NCI-H2107 (cell line): ENCODE measurements at regions not wholly inside any gene's neighbourhood (a gene's known extent, or its start where the extent isn't known, plus 50 kb on each side); places are given as distances from the start of the nearest gene placed in this dataset.

ENCODE experiments used
- DNase-seq: peaks from one replicate; lab custom pipeline; 2025; lab: John Stamatoyannopoulos, UW

DNA sequence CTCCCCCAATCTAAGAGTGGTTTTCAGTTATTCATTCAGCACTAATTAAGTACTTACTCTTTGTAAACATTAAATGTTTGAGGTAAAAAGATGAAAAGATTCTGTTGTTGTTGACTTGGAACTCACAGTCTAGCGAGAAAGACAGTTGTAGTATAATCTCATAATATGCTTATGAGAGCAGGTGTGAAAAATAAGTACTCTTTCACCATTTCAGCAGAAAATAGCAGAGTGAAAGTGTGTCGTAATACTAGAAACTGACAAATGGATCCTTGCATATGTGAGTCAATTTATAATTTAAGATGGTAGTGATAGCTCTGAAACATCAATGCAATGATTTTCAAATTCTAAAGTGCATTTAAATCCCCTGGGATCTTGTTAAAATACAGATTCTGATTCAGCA, 618.8 kb upstream of the CCDC54 start:
- DNase-seq: no peak

DNA sequence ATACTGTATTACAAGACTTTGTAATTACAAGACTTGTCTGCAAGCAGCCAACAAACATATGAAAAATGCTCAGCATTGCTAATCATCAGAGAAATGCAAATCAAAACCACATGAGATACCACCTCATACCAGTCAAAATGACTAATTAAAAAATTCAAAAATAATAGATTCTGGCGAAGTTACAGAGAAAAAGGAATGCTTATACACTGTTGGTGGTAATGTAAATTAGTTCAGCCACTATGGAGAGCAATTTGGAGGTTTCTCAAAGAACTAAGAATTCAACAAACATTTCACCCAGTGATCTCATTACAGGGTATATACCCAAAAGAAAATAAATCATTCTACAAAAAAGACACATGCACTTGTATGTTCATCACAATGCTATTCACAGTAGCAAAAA, 617.5 kb upstream of the CCDC54 start:
- no peak for DNase-seq

DNA sequence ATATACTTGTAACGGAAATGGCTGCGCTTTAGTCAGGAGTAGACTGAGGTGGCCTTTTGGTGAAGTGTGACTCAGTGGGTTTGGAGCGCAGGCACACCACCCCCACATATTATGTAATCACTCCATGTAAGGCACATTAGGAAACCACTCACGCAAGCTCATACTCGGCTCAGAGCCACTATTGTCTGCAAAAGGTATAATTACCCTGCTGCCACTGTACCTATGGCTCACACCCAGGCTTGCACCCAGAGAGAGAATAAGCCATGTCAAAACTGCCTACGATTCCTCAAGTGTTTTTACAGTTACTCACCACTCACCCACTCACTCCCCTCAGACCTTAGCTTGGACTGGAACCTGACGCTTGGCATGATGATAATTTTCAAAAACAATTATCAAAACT, 611.9 kb upstream of the CCDC54 start:
- no peak for DNase-seq

DNA sequence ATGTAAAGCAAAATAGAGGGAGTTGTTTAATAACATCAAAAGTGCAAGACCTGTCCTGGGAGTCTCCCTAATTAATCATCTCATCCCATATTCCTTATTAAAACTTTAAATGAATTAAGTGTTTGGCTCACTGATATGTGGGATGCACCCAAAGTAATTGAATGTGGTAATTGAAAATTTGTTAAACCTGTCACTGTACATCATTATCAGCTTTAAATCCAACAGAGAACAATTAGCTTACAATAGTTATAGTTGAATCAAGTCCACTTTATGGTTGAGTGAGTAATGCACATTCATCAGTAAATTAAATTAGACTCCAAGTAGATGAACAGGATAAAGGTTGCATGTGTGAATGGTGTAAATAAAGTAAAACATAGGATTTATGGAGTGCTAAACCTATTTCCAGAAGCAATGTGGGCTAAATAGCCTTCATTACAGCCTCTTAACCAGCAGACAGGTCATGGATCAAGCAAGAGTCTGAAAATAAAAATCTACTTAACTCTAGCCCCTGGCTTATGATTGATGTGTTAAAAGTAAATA, 608.2 kb upstream of the CCDC54 start:
- no peak for DNase-seq

DNA sequence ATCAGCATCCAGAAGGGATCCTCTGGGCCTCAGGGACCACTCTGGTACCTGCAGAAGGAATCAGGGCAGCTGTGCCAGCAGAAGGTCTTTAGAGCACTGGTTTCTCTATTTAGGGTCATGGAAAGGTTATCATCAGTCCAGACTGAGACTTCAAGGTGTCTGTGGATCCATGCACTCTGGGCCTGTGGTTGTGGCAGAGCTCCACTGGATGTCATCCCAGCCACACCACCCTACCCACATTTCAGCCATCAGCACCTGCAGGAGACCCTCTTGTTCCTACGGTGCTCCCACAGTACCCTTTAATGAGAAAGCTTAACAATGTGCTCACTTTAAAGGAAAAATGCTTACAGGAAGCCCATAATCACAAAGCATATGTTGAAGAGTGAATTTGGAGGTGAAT, 603.4 kb upstream of the CCDC54 start:
- DNase-seq: no peak

DNA sequence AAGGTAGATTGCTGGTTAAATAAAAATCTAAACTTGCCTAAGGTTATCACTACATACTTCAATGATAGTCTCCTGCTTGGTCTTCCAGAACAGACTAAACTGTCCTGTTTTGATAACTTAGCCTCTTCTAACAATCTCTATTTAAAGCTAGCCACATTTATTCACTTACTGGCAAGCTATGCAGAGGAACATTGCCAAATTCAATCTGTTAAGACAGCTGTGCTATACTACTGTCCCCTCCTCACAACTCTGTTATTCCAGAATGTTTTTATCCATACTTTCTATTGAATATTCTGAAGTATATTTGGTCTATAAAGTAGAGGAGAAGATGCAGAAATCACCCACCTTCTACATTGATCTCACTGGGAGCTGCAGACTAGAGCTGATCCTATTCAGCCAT, 594.0 kb upstream of the CCDC54 start:
- DNase-seq: no peak

DNA sequence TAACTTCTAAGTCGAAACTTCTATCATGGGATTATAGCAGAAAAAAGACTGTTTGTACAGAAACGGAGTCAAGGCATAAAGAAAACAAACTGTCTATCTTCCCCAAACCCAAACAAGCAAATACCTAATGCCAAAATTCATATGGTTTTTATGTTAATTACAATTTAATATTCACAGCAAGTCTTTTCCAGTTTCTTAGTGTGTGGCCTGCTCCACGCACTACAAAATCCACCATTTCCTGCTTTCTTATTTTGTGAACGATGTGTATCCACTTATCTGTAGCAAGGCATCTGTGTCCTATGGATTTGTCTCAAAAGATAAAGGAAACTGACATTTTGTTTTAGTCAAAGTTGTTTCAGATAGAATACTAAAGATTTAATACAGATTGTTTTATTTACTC, 588.0 kb upstream of the CCDC54 start:
- no peak for DNase-seq

DNA sequence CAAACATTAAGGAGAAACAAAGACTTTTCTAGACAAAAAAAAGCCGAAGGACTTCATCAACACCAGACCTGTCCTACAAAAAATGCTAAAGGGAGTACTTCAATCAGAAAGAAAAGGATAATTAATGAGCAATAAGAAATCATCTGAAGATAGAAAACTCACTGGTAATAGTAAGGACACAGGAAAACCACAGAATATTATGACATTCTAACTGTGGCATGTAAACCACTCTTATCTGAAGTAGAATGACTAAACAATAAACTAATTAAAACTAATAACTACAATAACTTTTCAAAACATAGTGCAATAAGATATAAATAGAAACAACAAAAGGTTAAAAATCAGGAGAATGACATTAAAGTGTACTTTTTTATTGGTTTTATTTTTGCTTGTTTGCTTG, 584.5 kb upstream of the CCDC54 start:
- no peak for DNase-seq

DNA sequence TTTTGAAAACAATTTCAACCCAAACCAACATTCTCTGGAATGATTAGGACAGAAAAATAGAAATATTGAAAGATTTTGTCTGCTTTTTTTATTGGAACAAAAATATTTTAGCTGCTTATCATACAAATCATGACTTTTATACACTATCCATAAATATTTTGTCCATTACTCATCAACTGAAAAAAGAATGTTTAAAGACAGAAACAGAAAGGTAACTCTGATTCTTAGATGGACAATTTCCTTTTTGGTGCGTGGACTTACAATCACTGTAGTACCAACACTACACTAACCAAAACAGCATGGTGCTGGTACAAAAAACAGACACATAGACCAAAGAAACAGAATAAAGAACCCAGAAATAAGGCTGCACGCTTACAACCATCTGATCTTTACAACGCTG, 582.8 kb upstream of the CCDC54 start:
- DNase-seq: no peak

DNA sequence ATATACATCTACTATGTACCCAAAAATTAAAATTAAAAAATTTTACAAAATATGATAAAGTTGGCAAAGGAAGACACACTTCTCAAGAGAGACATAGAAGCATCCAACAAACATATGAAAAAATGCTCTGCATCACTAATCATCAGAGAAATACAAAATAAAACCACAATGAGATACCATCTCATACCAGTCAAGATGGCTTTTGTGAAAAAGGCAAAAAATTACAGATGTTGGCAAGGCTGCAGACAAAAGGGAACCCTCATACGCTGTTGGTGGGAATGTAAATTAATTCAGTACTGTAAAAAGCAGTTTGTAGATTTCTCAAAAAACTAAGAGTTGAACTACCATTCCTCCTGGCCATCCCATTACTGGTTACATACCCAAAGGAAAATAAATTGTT, 581.7 kb upstream of the CCDC54 start:
- DNase-seq: no peak

DNA sequence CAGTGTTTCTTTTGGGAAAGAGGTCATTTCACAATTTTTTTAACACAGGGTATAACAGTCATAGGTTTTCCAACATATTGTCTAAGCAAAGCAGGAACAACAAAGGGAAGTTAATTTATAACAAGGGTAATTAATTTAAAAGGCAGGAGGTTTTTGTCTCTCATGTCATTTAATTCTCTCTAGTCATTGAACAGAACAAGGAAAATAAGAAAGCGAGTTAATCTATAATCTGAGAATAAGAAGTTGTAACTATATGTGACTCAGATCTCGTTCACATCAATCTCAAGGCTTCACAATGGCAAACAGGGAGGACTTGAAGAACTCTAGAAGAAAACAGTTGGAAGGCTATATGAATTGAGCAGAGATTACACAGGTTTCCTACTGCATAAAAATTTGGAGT, 579.8 kb upstream of the CCDC54 start:
- DNase-seq: no peak

DNA sequence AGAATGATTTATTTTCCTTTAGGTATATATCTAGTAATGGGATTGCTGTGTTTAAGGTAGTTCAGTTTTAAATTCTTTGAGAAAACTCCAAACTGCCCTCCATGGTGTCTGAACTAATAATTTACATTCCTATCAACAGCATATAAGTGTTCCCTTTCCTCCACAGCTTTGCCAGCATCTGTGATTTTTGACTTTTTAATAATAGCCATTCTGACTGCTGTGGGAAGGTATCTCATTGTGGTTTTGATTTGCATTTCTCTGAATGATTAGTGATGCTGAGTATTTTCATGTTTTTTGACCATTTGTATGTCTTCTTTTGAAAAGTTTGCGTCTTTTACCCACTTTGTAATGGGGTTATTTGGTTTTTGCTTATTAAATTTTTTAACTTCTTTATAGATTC, 571.6 kb upstream of the CCDC54 start:
- no peak for DNase-seq

DNA sequence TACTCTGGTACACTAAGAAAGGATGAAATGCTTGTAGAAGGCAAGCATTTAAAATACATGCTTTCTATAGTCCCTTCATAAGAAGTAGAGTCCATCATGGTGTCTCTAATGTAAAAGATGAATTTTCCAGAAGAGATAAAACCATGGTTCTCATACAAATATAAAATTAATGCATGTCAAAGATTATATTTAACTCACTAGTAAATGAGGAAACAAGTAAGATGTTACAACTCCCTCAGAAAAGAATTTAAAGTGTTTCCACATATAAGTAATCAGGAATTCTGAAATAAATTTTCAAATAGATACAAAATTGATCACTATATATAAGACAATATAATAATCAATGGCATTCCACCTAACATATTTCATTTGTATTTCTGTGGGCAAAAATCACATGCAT, 570.3 kb upstream of the CCDC54 start:
- no peak for DNase-seq

DNA sequence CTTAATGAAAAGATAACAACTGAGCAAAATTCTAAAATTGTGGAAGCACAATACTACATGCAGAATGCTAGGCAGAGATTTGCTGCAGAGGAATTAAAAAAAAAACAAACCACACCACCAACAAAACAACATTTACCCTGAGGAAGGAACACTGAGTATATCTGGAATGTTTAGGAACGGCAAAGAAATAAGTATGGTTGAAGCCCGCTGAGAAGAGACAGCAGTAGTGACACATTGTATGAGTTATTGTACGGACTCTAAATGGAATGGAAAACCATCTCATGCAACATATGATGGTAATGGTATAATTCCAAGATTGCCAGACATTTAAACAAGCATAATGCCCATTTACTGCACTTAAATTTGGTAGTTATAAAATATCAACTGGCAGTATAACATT, 568.2 kb upstream of the CCDC54 start:
- no peak for DNase-seq

DNA sequence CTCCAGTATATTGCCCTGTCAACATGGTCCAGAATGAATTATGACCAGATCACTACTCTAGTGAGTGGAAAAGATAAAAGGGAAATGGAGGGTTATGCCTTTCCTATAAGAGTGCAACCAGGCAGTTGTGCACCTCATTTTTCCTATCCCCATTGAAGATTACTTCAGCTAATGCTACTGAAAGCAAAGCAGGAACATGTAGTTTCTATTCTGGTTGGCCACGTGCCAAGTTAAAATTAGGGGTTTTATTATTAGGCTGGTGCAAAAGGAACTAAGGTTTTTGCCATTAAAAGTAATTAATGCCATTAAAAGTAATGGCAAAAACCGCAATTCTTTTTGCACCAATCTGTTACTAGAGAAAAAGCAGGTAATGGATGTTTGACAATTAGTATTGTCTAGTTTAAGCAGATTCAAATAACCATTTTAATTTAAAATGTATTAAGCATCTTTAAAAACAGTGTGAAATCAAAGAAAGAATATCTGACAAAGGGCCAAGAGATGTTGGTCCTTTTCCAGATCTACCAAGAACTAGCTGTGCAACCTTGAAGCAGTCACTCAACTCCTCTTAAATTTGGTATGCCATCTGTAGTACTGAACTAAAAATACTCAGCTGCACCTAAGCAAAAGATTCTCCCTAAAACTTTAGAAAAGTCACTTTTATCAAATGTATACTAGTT, 567.5 kb upstream of the CCDC54 start:
- no peak for DNase-seq

DNA sequence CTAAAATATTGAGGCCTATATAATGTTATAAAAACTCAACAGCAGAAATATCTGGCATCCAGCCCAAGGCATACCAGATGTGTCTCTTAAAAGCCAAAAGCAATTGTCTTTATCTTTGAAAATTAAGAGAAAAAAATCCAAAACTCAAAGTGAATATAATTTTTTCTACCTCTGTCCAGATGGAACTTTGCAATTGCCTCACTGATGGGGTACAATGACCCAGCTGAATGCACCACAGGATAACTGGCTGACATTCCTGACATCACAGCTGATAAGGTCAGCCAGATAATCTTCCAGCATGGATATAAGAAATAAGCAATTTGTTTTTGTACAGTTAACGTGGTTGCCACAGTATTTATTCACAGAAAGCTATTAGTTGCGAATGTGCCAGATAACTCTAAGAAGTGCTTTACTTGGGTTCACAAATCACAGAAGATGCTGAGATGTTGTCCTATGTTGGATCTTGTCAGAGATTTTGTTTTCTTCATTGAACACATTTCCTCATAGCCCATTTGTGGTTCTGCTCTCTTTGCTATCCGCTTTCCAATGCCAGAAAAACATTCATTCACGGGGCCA, 566.9 kb upstream of the CCDC54 start:
- no peak for DNase-seq

DNA sequence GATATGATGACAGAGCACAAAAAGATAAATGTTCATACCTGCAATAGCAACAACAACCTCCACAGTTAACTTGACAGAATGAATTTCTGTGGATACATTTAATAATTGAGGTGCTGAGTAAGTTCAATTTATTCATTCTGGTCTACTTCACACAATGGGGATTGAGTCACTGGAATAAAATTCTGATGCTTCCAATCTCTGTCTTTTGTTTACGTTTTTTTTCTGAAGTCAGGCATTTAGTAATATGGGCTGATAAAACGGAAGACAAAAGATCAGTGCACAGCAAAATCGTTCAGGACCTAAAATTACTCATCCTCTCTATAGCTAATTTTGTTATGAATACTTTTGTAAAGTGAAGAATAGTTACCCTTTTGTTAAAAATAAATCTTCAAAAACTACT, 565.9 kb upstream of the CCDC54 start:
- no peak for DNase-seq

DNA sequence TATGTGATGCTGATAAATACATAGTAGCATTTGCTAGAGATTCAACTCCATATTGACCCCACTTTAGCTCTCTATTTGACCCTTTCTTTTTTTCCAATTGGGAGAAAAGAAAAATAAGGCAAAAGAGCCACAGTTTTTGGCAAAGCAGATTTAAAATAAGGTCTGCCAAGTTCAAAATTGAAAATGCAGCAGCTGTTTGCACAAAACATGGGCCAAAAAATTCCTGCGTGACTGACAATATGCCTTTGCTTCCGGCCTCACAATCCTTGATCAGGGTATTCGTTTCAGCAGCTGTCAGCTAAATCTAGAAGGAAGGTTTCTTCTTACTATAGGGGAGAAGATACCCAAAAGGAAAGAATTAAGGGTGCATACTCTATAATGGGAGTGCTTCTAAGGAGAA, 563.5 kb upstream of the CCDC54 start:
- no peak for DNase-seq

DNA sequence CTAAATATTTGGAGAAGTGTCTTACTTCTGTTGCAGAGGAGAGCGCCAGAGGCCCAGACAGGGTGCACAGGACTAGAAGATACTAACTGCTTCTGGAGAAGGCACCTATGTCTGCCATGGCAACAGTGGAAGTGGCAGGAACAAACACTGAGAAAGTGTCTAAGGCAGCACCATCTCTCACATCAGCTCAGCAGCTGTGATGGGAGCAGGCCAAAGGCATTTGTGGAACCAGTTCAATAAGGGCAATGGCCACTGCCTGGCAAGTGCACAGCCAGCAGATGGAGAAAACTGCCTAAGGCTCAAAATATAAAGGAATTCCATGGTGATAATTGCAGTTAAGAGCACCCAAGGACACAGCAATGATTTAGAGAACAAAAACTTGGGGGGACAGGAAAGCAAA, 563.0 kb upstream of the CCDC54 start:
- no peak for DNase-seq

DNA sequence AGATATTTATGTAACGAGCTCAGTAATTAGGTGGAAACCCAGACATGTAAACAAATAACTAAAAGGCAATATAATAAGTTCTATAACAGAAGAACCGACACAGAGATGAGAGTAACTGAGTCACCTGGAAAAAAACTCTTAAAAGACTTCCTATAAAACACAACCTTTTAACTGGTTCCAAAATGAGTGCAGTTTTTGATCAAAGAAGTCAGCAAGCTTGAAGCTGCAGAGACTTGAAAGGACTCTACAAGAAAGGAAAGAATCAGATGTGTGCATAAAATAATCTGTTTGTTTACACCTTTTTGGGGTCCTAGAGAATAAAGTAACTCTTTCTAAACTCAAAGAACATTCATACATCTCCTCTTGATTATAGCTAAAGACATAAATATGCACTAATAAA, 560.4 kb upstream of the CCDC54 start:
- DNase-seq: no peak

DNA sequence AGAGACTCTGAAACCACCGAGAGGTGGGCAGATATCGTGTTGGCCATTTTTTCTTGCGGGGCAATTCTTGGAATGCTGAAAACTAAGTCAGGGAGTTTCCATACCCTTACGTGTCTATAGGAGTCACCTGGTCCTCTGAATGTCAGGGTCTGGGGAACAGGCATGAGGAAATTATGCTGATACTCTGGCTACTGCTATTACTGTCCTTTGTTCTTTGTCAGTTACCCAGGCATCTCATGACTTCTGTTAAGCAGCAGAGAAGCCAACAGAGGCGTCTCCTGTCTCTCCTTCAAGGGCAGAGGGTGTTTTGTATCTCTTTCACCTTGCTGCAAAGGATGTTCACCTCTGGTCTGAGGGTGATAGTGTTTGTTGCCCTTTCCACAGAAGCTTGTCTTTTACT, 559.5 kb upstream of the CCDC54 start:
- no peak for DNase-seq

DNA sequence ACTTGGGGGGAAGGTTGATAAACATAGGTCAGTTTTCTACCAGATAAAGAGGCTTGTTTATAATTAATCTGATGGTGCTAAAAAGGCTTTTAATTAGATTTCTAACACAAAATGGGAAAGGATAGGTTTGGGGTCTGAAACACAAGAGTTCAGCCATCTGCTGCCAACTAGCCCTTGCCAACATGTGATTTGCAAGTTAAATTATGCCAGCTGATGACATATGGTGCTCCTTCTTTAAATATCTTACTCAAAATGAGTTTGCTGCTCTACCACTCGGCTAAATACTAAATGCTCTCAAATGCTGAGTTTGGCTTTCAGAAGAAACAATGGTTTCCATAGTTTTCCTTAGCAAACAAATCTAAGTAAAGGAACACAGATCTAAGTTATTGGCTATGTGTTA, 557.8 kb upstream of the CCDC54 start:
- DNase-seq: no peak

DNA sequence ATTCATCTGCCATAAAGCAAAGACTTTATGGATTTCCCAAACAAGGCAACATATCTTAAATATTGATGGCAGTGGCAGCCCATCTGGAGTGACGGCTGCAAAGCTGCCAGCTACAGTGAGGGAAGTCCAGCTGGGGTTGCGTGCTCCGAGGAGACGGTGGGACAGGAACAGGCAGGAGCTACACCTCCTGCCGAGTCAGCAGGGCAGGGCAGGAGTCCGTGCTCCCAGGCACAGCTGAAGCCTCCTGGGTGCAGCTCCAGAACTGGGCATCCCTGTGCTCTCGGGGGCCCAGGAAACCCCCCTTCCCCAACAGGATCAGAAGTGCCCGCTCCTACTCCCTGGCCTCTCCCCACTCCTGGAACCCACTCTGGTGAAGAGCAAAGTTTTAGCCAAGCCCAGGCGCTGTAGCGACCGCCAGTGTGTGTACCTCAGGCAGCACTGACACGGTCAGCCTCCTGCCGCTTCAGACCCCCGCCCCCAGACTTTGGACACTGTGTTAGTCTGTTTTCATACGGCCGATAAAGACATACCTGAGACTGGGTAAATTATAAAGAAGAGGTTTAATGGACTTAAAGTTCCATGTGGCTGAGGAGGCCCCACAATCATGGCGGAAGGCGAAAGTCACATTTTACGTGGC, 556.4 kb upstream of the CCDC54 start:
- no peak for DNase-seq

DNA sequence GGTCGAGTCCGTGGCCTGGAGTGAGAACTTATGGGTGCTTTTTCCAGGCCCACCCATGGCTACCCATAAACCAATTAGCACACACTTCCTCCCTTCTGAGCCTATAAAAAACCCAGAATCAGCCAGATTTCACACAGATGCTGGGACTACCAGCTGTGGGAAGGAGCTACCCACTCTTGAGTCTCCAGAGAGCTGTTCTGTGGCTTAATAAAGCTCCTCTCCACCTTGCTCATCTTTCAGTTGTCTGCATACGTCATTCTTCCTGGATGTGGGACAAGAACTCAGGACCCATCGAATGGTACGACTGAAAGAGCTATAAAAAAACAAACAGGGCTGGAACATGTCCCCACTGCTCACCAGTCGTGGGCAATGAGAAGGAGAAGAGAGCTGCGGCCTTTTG, 555.4 kb upstream of the CCDC54 start:
- DNase-seq: no peak
